Pulmonary artery endothelial cell (primary cell): ENCODE measurements at regions not wholly inside any gene's neighbourhood (a gene's known extent, or its start where the extent isn't known, plus 50 kb on each side); places are given as distances from the start of the nearest gene placed in this dataset.
A peak's percentile ranks its signal among the peaks of the same experiment; 100 is the strongest.

Source experiments
- DNase-seq: peaks from one replicate; pipeline ENCODE4 v3.0.0-alpha.2; 2011; ENCODE audit warnings: low read depth, low spot score

DNA sequence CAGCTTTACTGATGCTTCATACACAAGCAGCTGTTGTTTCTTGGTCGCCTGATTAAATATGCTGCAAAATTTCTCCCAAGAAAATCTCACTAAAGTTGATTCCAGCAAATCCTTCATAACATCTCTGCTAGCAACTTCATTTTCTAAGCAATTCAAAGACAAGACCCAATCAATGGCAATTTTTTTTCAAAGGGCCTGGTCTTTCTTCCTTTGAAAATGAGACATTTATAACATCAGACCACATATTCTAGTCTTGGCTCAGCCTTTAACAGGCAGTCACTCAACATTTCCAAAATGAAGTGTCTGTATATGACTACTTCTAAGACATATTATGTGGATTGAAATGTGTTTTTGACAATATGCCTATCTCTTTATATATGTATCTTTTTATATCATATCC is 702.6 kb downstream of the KCNA4 start:
- no peak for DNase-seq

DNA sequence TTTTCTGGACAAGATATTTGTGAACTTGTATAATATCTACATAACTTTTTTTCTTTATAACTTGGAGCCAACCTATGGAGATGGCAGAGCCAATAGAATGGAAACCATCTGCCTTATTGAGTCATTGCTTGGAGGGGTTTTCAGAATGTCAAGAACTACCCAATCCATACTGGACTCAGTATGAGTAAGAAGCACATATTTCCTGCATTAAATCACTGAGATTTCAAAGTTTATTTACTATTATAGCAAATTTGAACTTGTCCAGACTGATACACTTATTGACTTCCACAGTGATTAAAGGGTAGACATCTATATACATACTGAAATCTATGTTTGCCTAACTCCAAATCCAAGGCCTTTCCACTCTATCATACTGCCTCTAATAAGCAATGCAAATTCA is 704.0 kb downstream of the KCNA4 start:
- DNase-seq: no peak

DNA sequence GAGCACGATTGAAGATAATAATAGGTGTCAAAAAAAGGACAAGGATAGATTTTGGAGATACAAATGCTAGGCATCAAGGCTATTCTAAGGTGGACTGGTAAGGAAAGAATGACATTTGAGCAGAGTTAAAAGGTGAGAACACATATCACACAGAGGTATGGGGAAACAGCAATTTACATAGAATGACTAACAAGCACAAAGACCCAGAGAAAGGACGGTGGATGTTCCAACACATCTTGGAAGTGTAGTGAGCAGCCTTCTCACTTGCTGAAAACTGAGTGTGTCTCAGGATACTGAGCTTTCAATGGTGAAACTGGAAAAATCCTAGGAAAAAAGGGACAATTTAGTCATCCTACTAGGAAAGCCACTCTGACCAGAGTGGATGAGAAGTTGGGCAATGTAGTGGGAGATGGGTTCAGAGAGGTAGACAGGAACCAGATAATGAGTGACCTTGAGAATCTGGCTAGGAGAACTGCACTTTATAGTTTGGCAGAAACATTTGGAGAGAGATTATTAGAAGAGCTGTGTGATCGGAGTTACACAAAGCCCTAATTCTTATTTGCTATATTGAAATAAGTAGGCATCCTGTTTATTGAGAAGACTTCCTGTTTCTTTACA is 706.0 kb downstream of the KCNA4 start:
- no peak for DNase-seq

DNA sequence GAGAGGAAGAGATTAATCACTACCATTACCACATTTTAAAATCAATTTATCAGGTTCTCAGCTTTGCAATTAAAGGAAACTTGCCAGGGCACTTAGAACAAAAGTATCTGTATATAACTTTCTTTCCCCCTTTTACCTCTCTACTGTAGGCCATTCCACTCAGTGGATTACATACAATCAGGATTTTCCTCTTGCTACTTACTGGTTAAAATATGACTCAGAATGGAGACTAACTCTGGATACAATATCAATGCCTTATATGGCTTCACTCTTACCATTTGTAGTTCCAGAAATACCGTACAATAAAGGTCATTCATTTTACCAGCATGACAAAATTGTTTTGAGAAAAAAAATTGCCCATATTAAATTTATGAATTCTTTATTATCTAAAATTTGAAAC is 706.8 kb downstream of the KCNA4 start:
- no peak for DNase-seq

GRCh38 chr11:29306527-29306926 is 710.3 kb downstream of the KCNA4 start:
- DNase-seq: peak; percentile 85

- DNase-seq: no peak
Observed at GRCh38 chr11:29305456-29306232, 711.2 kb downstream of the KCNA4 start.

DNA sequence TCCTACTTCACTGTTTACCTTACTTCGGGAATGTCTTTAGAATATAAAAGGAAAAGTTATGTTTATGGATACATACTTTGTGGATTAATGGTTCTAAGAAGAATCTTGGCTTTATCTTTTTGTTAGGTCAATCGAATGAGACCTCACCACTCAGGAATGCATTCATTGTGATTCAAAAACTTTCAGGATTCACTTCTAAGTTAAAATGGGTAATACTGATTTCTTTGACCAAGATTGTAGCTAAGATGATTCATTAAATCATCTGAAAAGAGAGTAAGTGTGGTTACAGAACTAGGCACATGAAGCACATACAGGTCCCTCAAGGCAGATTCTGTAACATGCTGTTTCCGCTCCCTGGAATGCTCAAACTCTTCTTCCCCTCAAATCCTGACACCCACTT is 716.4 kb downstream of the KCNA4 start:
- DNase-seq: no peak

GRCh38 chr11:29296680-29297079 is 720.1 kb downstream of the KCNA4 start:
- DNase-seq: no peak

- peak; percentile 48 for DNase-seq
Observed at GRCh38 chr11:29293825-29294224, 723.0 kb downstream of the KCNA4 start.

GRCh38 chr11:29282088-29282487 is 734.7 kb downstream of the KCNA4 start:
- peak; percentile 69 for DNase-seq

DNA sequence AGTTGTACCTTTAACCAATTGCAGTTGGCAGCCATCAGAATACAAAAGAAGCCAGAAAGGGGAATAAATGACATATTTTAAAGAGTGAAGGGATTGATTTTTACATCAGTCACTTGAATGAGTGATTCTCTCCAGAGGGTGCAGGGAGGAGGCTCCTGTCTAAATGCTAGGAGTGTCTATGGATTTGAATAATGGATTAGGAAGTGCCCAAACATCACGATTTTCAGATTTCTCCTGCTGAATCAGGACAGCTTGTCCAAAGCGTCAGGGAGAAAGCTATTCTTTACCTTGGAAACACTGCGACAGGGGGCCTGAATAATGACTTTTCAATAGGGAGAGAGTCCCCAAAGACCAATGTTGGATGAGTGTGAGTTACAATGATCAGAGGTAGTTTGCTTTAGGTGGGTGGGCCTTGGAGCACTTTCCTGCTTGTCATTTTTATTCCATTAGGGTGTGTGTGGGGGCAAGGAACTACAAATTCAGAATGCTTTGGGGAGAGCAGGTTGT is 735.5 kb downstream of the KCNA4 start:
- DNase-seq: no peak

GRCh38 chr11:29280452-29280851 is 736.4 kb downstream of the KCNA4 start:
- DNase-seq: peak; percentile 20

DNA sequence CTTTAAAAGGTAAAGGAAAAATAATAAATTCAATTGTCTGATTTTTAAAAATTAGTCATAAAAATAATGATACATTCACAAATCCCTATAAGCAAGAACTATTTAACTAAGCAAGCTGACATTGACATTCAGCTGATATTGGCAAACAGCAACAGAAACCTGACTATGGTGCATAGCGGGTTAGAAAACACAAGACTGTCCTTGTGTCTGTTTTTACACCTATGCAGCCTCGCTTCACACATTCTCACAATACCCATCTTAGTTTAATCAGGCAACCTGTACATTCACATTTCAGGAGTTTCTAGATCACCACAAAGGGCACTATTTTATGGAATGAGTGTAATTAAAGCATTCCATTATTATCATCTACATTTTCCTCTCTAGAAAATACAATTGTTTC is 737.1 kb downstream of the KCNA4 start:
- no peak for DNase-seq

DNA sequence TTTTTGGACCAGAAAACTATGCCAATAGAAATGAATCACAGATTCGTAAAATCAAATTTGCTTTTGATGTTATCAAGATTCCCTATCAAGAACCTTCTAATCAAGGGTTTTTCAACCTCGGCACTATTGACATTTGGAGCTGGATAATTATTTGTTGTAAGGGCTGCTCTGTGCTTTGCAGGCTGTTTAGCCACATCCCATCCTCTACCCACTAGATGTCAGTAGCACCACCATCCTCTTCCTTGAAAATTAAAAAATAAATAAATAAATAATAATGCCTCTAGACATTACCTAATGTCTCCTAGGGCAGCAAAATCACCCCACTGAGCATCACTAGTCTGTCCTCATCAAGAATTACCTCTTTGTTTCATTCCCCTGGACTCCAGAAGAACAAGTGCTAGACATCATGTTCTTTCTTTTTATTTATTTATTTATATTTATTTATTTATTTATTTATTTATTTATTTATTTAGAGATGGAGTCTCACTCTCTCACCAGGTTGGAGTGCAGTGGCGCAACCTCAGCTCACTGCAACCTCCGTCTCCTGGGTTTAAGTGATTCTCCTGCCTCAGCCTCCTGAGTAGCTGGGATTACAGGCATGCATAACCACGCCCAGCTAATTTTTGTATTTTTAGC is 744.7 kb downstream of the KCNA4 start:
- DNase-seq: peak; percentile 10

DNA sequence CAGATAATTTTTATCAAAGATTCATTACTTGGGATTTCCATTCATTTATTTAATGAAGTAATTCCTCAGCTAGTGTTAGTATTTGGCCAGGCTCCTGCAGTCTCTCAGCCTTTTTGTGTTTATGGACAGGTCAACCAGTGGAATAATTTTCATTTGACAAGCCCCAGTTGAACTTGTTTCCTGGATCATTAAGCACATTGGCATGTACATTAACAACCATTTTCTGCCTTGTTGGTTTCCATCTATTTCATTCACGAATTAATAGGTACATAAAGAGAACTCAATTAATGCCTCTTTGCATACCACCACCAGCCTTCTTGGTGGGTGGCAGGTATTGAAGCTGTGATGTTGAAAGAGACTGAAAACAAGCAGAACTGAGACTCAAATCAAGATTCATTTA is 745.2 kb downstream of the KCNA4 start:
- no peak for DNase-seq

GRCh38 chr11:29268733-29269132 is 748.1 kb downstream of the KCNA4 start:
- no peak for DNase-seq

- no peak for DNase-seq
Observed at GRCh38 chr11:29265792-29266191, 751.0 kb downstream of the KCNA4 start.

GRCh38 chr11:29265381-29265780 is 751.4 kb downstream of the KCNA4 start:
- DNase-seq: no peak

DNA sequence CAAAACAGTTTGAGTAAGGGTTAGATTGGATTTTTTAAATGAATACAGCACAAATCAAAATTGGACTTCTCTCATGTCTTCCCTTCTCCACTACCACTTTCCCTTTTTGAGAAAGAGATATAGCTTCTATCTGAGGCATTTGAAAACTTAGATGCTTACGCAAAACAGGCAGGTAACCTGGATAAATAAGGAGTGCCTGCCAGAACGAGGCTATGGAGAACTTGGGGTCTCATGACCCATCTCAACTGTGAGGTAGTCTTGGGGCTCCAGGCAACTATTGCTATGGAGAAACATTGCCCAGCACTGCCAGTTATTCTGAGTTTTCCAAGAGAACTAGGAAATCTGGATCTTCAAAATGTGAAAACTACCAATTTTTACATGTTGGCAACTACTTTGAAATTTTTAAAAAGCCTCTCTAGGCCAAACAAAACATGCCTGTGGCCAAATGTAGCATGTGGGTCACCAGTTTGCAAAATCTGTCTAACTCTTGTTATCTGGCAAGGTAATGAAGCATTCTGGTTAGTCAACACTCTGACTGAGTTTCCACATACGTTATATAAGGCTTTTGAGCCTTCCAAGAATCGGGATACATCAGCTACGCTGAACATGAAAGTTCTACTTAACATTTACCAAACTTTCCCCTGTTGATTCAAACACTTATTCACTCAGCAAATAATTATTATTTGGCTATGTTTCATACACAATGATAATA is 752.7 kb downstream of the KCNA4 start:
- no peak for DNase-seq

DNA sequence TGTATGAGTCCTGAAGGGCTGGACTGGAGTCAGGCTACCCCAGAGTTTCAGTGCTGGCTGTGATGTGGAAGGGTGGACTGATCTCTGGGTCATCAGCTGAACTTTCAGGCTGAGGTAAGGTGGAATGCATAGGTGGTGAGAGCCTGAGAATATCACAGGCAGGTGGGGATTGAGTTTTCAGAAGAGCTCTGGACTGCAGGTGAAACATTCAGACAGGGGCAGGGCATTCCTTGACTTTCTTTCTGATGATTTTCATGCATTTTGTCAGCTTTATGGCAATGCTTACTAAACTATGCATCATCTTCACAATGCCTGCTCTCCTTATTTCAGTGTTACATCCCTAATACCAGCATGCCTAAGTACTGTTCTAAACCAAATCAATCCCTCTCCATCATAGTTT is 755.0 kb downstream of the KCNA4 start:
- DNase-seq: no peak

DNA sequence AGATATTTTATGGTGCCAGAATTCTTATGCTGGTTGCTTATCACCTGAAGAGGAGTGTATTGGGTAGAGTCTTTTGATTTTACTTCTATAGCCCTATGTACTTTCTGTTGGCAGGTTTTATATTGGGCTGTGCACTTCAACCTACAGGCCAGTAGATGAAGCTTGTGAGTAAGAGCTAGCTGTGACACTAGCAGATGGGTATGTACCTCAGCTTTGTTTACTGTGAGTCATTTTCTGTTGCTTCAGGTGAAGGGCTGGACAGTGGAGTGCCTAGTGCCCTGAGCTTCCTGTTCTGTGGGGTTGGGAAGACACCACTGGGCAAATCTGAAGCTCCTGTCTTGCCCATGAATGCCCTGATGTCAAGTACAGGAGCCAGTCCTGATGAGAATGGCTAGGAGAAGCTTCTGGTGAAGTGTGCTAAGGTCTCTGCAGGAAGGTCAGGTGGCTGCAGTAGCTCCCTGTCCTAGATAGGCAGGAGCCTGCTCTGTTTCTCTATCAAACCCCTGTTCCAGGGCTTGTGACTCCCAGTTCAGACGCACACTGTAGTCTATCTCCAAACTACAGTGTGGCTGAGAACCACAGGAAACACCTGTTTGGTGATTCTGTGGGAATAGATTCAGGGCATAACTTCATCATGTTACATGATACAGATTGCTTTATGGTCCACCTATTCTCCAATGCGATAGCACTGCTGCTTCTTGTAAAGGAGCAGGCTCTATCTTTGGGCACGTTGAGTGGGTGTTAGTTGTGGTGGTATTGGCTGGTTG is 755.7 kb downstream of the KCNA4 start:
- DNase-seq: peak; percentile 5
